K562 (cell line): ENCODE measurements at regions not wholly inside any gene's neighbourhood (a gene's known extent, or its start where the extent isn't known, plus 50 kb on each side); places are given as distances from the start of the nearest gene placed in this dataset.

Experiments used
- ATAC-seq: fragments of 200-7000 bp; cut with Tn5 transposase; 3 replicates; pipeline ENCODE4 v1.9.1; 2020; ENCODE audit warnings: moderate library complexity
- BruUV-seq: library from RNA; stranded (reverse); fragments of 400-500 nt; replicated peaks from 2 replicates; lab custom pipeline; 2021; lab: Mats Ljungman, UMichigan
- CTCF ChIA-PET: fragments of 300-600 bp; formaldehyde crosslinking; extraction: SDS; loops from one replicate; lab custom pipeline; 2021; ENCODE audit warnings: low intra/inter-chr PET ratio; lab: Yijun Ruan, JAX
- POLR2A ChIA-PET: fragments of 300-600, 350-650 bp; sonication (Branson Sonifier 250); formaldehyde crosslinking; extraction: SDS; loops from one replicate; lab custom pipeline; 2021; ENCODE audit warnings: antibody characterized with exemption, inconsistent platforms; lab: Yijun Ruan, JAX
- DNase-seq, 4 experiments: peaks; one replicate each; pipeline versions ENCODE4 v3.0.0 to v3.0.0-alpha.2; 2011 to 2018; ENCODE audit warnings: low spot score in 3 of 4, mixed read lengths in 3 of 4; ENCODE audit errors: extremely low read depth in 1 of 4
- FAIRE-seq: peaks from 2 replicates; lab custom pipeline; 2011; peaks lifted over from hg19 to GRCh38; lab: Jason Lieb, UNC
- H2AFZ ChIP-seq: 2 replicates; pipeline ENCODE4 v1.6.0; 2011; ENCODE audit warnings: low read depth, low read length, control low read depth, inconsistent platforms
- H3K27ac ChIP-seq: fragments of 200-600 bp; 3 replicates; pipeline ENCODE4 v1.8.0; 2011; ENCODE audit warnings: low read depth, mild to moderate bottlenecking, control low read depth, inconsistent platforms, low read length, moderate library complexity, mixed read lengths; ENCODE audit errors: extremely low read depth
- H3K27me3 ChIP-seq, 2 experiments: fragments of 300-600 bp in 1 of 2; 2 replicates in 1 of 2; 3 replicates in 1 of 2; pipeline versions ENCODE4 v1.6.0 to v1.8.0; 2011; ENCODE audit warnings: inconsistent platforms in 2 of 2, low read length in 2 of 2, mild to moderate bottlenecking in 1 of 2, mixed read lengths in 1 of 2, moderate library complexity in 1 of 2; ENCODE audit not compliant: control insufficient read depth in 2 of 2, insufficient read depth in 2 of 2
- H3K36me3 ChIP-seq: fragments of 300-600 bp; 3 replicates; pipeline ENCODE4 v1.8.0; 2011; ENCODE audit warnings: mild to moderate bottlenecking, low read length, inconsistent platforms; ENCODE audit not compliant: control insufficient read depth, insufficient read depth
- H3K4me1 ChIP-seq, 2 experiments: fragments of 200-600 bp in 1 of 2; replicated peaks in 1 of 2; 2 replicates in 1 of 2; 3 replicates in 1 of 2; pipeline versions ENCODE4 v1.5.1 to v1.8.0; 2011; ENCODE audit warnings: inconsistent platforms in 2 of 2, low read length in 2 of 2, mild to moderate bottlenecking in 1 of 2, mixed read lengths in 1 of 2, moderate library complexity in 1 of 2; ENCODE audit not compliant: control insufficient read depth in 2 of 2, insufficient read depth in 2 of 2
- H3K4me2 ChIP-seq: 2 replicates; pipeline ENCODE4 v1.6.1; 2011; ENCODE audit warnings: low read length, control low read depth, inconsistent platforms, mixed read lengths; ENCODE audit not compliant: insufficient read depth
- H3K4me3 ChIP-seq: fragments of 200-600 bp; sonication (generic), shearing (Covaris generic); 2 replicates; pipeline ENCODE4 v1.5.1; 2016; ENCODE audit warnings: control low read depth, inconsistent platforms
- H3K79me2 ChIP-seq: fragments of 200-600 bp; 3 replicates; pipeline ENCODE4 v1.8.0; 2011; ENCODE audit warnings: low read length, inconsistent platforms; ENCODE audit not compliant: control insufficient read depth, insufficient read depth
- H3K9ac ChIP-seq, 2 experiments: 2 replicates each; pipeline versions ENCODE4 v1.6.0 to v1.6.1; 2011; ENCODE audit warnings: low read depth in 2 of 2, low read length in 2 of 2, control low read depth in 1 of 2, inconsistent platforms in 1 of 2, mild to moderate bottlenecking in 1 of 2, mixed read lengths in 1 of 2; ENCODE audit not compliant: insufficient read depth in 1 of 2
- H3K9me1 ChIP-seq: one replicate; pipeline ENCODE4 v1.6.0; 2011; ENCODE audit warnings: inconsistent platforms, mild to moderate bottlenecking, low read length, moderate library complexity; ENCODE audit not compliant: control insufficient read depth, insufficient read depth
- H3K9me3 ChIP-seq: replicated peaks from 2 replicates; pipeline ENCODE4 v1.5.1; 2011; ENCODE audit warnings: low read depth, low read length, inconsistent platforms; ENCODE audit not compliant: control insufficient read depth, insufficient read depth
- H4K20me1 ChIP-seq: replicated peaks from 2 replicates; pipeline ENCODE4 v1.6.1; 2011; ENCODE audit warnings: low read length, inconsistent platforms, mixed read lengths; ENCODE audit not compliant: control insufficient read depth, insufficient read depth
- BCL6 ChIP-seq: fragments of 250-450 bp; sonication (Bioruptor Pico); IDR thresholded peaks from 2 replicates; pipeline ENCODE4 v1.4.0; 2020
- CREBBP ChIP-seq: IDR thresholded peaks from one replicate; pipeline ENCODE4 v1.6.1; 2012; ENCODE audit warnings: low read depth, mild to moderate bottlenecking, control low read depth, inconsistent platforms, low read length
- DPF2 ChIP-seq: fragments of 450-650 bp; IDR thresholded peaks from 2 replicates; pipeline ENCODE4 v1.6.1; 2016
- HDAC3 ChIP-seq: fragments of 450-650 bp; IDR thresholded peaks from 2 replicates; pipeline ENCODE4 v1.6.1; 2018; ENCODE audit warnings: borderline replicate concordance, mild to moderate bottlenecking, moderate library complexity; ENCODE audit not compliant: partially characterized antibody
- HSF4 ChIP-seq: fragments of 250-450 bp; sonication (Bioruptor Pico); IDR thresholded peaks from 2 replicates; pipeline ENCODE4 v2.1.2; 2022; ENCODE audit warnings: mild to moderate bottlenecking, moderate library complexity, borderline replicate concordance
- NCOA4 ChIP-seq: fragments of 450-650 bp; IDR thresholded peaks from 2 replicates; pipeline ENCODE4 v1.6.1; 2018; ENCODE audit warnings: mild to moderate bottlenecking; ENCODE audit not compliant: partially characterized antibody
- SREBF1 ChIP-seq: fragments of 150-350 bp; IDR thresholded peaks from 2 replicates; pipeline ENCODE4 v1.6.1; 2014; ENCODE audit warnings: antibody characterized with exemption, low read depth, low read length, borderline replicate concordance
- ZBTB40 ChIP-seq, 2 experiments: fragments of 450-650 bp in 1 of 2; sonication (generic) in 1 of 2; formaldehyde crosslinking in 1 of 2; IDR thresholded peaks; 2 replicates each; pipeline versions ENCODE4 v1.7.1 to v1.9.0; 2016 to 2022; ENCODE audit warnings: inconsistent platforms in 1 of 2, mild to moderate bottlenecking in 1 of 2, missing genetic modification reagents in 1 of 2
- ZFPM2 ChIP-seq: fragments of 250-450 bp; sonication (Bioruptor Pico); IDR thresholded peaks from 2 replicates; pipeline ENCODE4 v1.5.1; 2022; ENCODE audit warnings: mild to moderate bottlenecking
- ZNF174 ChIP-seq: fragments of 250-450 bp; sonication (Bioruptor Pico); IDR thresholded peaks from 2 replicates; pipeline ENCODE4 v1.4.0; 2020; ENCODE audit warnings: mild to moderate bottlenecking
- ZNF232 ChIP-seq: sonication (generic); formaldehyde crosslinking; IDR thresholded peaks from 2 replicates; pipeline ENCODE4 v1.8.0; 2022; ENCODE audit warnings: mild to moderate bottlenecking, missing genetic modification reagents
- WGBS: fragments of 100-300 bp; shearing (Covaris generic); methylation state at CpG from one replicate; pipeline ENCODE4 v1.1.6; 2016; ENCODE audit warnings: low coverage, mixed read lengths; ENCODE audit not compliant: insufficient coverage; ENCODE audit errors: missing lambda C conversion rate; 5-methylcytosine and 5-hydroxymethylcytosine counted together
- in situ Hi-C: fragments of 300-500 bp; cut with MboI; formaldehyde crosslinking; loops from 4 replicates; pipeline ENCODE4 v1.15.0; 2018; ENCODE audit warnings: inconsistent platforms, mixed read lengths
- intact Hi-C: fragments of 100-400 bp; cut with micrococcal nuclease; formaldehyde crosslinking; loops from 2 replicates; pipeline ENCODE4 v1.14.2; 2022
- TF ChIP-seq, protein P1 (sequence below): fragments of 150-350 bp; IDR thresholded peaks from 2 replicates; pipeline ENCODE4 v1.6.1; 2014; ENCODE audit warnings: low read depth, mild to moderate bottlenecking, low read length, borderline replicate concordance

DNA sequence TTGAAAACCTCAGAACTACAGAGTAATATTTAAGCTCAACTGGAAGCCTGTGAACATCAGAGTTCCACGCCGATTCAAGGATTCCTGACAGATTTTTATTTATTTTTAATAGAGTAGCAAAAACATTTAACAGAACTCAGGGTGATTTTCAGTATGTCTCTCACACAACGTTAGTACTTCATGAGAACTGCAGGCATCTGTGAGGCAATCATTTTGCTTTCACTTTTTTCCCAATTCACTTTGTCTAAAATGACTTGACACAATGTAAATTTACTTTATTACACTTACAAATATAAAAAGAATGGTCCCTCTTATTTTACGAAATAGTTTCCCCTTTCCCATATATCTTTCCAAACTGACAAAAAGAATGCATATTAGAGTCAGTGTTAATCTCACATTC is 869.5 kb upstream of the EPHA5 start:
- H2AFZ ChIP-seq = no peak overlapping the region
- H3K4me2 ChIP-seq = no peak overlapping the region
- no peaks in the 10 kb centered on the region for H3K9me1 ChIP-seq
- intact Hi-C loops = no loop called here
- H3K9me3 ChIP-seq = 0 out of 2 replicates have a peak, but pooled peaks cover 1% of the 10 kb centered on the region
- DNase-seq (no peak), FAIRE-seq (no peak), ATAC-seq (no peak)
- no peak overlapping the region for H3K9ac ChIP-seq
- CTCF ChIA-PET = no interaction called here
- H3K27me3 ChIP-seq = no peaks in the 10 kb centered on the region
- no peak overlapping the region for H3K27ac ChIP-seq
- H3K4me1 ChIP-seq = no peaks in the 10 kb centered on the region
- H4K20me1 ChIP-seq = no peaks in the 10 kb centered on the region
- no peaks in the 10 kb centered on the region for H3K36me3 ChIP-seq
- BruUV-seq = no TSS peak
- POLR2A ChIA-PET = no interaction called here
- in situ Hi-C loops = no loop called here
- WGBS = 0% methylated on average over 4 of the region's 4 CpGs
- no peak overlapping the region for H3K4me3 ChIP-seq
- H3K79me2 ChIP-seq = no peaks in the 10 kb centered on the region
- TF ChIP-seq SREBF1 (no peak), HSF4 (CRISPR knock-in tag) (no peak), DPF2 (no peak), ZBTB40 (IDR thresholded peaks at IDR 0.05) (no peak), ZBTB40 (CRISPR knock-in tag; IDR thresholded peaks at IDR 0.05) (no peak), ZFPM2 (no peak), HDAC3 (no peak), CREBBP (no peak), ZNF232 (CRISPR knock-in tag) (no peak), NCOA4 (no peak), BCL6 (CRISPR knock-in tag) (no peak), ZNF174 (CRISPR knock-in tag) (no peak)
- TF ChIP-seq, protein P1, sequence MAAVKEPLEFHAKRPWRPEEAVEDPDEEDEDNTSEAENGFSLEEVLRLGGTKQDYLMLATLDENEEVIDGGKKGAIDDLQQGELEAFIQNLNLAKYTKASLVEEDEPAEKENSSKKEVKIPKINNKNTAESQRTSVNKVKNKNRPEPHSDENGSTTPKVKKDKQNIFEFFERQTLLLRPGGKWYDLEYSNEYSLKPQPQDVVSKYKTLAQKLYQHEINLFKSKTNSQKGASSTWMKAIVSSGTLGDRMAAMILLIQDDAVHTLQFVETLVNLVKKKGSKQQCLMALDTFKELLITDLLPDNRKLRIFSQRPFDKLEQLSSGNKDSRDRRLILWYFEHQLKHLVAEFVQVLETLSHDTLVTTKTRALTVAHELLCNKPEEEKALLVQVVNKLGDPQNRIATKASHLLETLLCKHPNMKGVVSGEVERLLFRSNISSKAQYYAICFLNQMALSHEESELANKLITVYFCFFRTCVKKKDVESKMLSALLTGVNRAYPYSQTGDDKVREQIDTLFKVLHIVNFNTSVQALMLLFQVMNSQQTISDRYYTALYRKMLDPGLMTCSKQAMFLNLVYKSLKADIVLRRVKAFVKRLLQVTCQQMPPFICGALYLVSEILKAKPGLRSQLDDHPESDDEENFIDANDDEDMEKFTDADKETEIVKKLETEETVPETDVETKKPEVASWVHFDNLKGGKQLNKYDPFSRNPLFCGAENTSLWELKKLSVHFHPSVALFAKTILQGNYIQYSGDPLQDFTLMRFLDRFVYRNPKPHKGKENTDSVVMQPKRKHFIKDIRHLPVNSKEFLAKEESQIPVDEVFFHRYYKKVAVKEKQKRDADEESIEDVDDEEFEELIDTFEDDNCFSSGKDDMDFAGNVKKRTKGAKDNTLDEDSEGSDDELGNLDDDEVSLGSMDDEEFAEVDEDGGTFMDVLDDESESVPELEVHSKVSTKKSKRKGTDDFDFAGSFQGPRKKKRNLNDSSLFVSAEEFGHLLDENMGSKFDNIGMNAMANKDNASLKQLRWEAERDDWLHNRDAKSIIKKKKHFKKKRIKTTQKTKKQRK = no peak
